Activated CD4-positive, alpha-beta T cell treated with anti-CD3 and anti-CD28 coated beads, Interleukin-10, Interleukin-2, amounts not matched to agents 100 ng/mL and 50 ng/mL, durations not matched to agents 16 hours and 8 hours (primary cell): ENCODE measurements at regions not wholly inside any gene's neighbourhood (a gene's known extent, or its start where the extent isn't known, plus 50 kb on each side); places are given as distances from the start of the nearest gene placed in this dataset.
"Not testable (repeated sequence)": the region's sequence is repeated elsewhere in the genome, so short reads cannot be mapped to it uniquely, and the experiment has no call there.

ENCODE experiments used
- DNase-seq: peaks from one replicate; pipeline ENCODE4 v3.0.0-alpha.2; 2020

DNA sequence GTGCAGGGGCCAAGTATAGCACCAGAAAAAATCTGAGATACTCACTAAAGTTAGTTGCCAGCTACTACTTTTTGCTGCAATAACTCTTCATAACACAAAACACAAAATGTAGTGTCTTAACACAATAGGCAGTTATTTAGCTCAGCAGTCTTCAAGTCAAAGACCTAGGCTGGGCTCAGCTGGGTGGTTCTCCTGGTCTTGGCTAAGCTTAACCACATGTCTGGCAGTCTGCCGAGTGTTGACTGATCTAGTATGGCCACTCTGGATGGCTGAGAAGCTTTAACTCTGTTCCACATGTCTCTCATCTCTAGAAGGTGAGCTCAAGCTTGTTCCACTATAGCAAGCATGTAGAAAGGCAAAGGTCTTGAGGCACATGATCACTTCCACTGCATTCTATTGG, 451.6 kb downstream of the SOX11 start:
- DNase-seq = no peak

DNA sequence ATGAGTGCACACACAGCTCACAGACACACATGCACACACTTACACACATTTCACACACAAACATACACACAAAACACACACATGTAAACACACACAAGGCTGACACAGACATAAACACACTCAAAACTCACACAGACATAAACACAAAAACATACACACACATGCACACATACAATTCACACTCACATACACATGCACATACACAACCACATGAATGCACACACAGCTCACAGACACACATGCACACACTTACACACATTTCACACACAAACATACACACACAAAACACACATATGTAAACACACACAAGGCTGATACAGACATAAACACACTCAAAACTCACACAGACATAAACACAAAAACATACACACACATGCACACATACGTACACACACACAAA, 455.0 kb downstream of the SOX11 start:
- not testable (repeated sequence) for DNase-seq

DNA sequence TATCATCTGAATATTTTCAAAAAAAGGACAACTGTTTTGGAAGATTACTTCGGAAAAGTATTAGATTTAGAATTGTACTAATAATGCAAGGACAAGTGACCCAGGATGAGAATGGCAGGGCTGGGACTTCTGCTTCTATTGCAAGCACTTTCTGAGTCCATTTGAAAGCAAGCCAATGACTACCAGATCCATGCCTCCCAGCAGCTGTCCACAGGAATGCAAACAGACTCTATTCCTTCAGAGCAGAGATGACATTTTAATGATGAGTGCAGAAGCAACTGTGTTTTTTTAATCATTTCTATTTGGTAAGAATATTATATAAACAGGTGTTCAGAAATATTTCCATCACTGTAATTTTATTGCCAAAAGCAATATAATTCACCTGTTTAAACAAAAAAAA, 456.7 kb downstream of the SOX11 start:
- DNase-seq = no peak

GRCh38 chr2:6159606-6160005, 467.4 kb downstream of the SOX11 start:
- DNase-seq = no peak

GRCh38 chr2:6163932-6164331, 471.7 kb downstream of the SOX11 start:
- no peak for DNase-seq

DNA sequence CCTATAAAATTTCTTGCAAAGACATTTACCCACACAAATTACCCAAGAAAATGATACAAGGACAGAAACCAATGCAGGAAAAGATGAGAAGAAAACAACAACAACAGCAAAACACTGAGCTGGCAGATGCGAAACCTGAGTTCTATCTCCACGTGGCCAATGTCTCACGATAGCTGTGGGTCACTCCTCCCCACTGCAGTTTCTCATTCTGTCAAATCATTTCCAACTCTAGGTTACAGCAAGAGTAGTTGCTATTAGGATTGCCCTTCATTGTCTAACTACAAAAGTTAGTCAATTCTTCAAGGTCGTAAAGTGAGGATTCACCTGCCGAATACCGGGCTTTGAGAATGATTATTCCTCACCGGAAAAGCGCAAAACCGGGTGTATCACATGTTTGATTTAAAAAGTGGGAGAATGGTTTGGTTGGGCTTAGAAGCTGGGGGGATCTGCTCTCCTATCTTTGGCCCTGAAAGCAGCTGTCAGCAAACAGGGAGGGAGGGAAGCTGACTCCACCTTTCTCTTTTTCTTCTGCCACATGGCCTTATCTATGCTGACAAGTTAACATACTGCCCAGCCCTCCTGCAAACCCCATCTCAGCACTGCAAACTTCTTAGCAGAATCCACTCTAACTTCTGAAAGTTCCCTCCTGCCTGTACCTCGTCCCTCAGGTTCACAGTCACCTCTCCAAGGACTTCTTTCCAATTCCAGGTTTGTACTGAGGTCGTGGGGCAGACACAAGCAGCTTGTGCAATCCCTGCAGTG, 473.0 kb downstream of the SOX11 start:
- no peak for DNase-seq

DNA sequence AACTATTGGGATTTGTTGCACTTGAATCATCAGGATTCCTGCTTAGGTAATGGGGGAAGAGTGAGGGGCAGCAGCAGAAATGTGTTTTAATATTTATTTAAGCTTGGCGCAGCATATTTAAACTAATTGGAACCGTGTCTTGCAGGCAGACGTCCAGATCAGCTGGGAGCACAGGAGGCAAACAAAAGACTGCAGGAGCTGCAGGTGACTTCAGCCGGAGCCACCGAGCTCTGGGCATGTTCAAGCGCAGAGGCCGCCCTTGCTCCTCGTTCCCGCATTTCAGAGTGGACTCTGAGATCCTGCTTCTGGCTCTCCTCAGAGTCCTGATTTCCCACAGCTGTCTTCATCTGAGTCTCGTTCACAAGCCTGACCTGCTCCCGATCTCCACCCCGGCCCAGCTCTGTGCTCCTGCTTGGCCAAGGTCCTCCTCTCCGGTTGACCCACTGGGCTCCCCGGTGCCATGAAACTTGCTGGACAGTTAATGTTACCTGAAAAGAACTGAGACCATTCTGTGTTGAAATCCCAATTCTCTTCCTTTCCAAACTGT, 475.5 kb downstream of the SOX11 start:
- no peak for DNase-seq

DNA sequence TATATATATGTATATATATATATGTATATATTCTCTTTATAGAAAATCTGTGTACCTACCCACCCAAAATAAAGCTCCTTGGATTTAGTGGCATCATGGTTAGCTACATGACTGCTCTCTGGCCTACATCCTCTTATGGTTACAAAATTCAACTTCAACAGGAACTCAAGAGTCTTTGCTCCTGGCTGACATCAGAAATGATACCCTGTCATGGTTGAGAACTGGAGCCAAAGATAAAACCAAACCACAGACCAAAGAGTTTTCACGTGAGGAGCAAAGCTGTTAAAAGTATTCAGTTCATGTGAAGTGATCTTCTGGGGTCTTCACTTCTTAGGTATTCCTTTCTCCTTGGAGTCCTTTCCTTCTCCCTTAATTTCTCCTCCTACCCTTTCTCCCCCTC, 476.3 kb downstream of the SOX11 start:
- no peak for DNase-seq

- DNase-seq = no peak
Measured at GRCh38 chr2:6171294-6171693, 479.1 kb downstream of the SOX11 start.

GRCh38 chr2:6177811-6178210, 485.6 kb downstream of the SOX11 start:
- DNase-seq = no peak

DNA sequence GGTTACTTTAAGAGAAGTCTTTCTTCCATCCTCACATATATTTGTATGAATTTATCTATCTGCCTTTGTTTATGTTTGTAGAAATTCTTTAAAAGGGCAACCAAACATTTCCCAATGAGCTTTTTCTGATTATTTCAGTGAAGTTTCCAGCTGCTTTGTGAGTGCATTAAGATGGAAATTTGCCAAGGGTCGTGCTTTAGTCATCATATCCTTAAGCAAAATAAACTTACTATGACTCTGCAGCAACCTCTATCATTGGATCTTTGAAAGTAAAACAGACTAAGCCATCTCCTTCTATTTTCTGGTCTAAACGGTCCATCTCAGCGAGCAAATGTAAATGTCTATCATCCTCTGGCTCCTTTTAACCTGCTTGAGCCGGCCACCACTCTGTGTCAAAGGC, 489.3 kb downstream of the SOX11 start:
- DNase-seq = no peak

DNA sequence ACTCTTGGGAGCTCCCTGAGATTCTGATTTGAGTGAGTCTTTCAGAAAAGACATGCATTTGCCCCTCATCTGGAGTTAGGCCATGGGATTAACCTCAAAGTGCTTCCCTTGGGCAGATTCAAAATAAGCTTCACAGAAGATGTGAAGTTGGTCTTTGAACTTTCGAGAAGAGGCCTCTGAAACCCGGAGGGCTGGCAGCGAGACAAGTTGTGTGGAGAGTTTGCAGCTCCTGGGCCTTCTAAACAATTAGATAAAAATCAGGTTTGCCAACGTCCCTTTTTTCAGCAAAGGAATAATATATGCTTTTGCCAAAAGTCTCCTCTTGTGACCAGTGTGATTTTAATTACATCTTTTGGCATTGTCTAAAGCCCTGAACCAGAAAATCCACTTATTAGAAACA, 489.7 kb downstream of the SOX11 start:
- DNase-seq = no peak

DNA sequence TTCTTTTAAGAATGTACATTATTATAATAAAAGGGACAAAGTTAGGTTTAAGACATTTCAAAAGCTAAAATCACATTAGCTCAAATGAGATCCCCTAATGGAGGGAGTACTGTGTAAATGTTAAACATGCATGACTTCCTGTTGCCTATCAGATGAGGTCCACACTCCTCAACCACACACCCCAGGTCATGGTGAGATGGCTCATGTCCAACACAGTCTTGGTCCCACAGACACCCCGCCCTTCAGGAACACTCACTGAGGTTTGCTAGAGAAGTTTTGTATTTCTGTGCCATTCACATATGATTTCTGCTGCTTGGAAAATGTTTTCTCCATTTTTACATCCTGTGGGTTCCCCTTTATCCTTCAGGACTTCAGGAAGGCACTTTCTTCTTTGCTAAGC, 491.0 kb downstream of the SOX11 start:
- DNase-seq = no peak

DNA sequence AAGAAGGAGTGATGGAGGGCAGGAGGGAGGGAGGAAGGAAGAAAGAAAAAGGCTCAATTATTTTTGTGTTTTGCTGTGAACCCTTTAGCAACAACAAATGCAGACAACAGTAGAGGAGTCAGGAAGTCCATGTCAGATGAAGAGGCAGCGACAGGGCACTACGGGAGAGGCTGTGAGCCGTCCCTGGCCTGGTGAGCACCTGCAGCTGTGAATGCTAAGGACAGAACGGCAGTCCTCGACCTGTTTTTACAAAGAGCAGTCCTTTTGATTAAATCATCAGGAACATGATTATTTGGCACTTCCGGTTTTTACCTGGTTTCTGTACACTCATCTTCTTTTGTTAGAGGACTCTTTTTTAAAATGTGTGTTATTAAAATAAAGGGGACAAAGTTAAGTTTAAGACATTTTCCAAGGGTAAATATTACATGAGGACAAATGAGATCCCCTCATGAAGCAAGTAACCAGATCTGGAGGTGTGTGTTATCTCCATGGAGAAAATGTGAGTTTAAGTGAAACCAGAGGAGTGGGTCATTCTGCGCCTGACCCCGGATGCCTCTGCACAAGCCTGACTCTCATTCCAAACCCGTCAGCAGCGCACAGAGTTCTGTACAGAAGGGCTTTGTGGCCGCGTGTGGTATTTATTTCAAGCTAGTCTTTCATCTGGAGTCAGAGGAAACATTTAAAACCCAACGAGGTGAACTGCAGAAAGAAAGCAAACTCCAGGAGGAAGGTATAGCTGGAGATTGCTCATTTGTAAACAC, 492.5 kb downstream of the SOX11 start:
- no peak for DNase-seq

DNA sequence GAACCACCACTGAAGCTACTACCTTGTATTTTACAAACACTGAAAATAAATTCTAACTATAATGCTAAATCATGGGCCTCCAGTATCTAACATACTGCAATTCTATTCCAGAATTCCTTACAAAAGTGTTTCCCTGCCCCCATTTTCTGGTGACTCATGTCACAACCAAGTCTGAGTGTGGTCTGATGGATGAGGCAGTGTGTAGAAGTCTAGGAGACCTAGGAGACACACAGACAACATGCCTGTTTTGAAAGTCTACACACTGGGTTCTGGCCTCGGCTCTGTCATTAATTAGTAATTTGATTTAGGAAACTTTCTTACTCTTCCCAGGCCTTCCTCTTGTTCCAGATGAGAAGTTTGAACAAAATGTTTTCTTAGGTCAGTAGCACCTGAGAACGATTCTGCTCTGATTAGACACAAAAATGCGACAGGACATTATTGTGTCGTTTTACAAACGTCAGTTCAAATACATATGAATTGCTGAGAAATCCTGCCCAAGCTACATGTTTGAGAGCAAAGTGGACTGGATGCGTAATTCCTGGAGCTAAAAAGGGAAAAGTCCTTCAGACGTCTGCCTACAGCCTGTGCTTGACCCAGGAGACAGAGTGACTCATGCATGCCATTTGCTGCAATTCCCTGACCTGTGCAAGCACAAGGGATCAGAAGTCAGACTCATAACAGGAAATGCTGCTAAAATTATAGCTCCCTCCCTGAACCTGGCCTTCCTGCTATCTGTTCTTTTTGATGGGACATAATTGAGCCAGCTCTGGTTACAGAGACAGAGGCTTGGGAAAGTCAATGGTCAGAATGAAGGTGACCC, 494.4 kb downstream of the SOX11 start:
- no peak for DNase-seq

DNA sequence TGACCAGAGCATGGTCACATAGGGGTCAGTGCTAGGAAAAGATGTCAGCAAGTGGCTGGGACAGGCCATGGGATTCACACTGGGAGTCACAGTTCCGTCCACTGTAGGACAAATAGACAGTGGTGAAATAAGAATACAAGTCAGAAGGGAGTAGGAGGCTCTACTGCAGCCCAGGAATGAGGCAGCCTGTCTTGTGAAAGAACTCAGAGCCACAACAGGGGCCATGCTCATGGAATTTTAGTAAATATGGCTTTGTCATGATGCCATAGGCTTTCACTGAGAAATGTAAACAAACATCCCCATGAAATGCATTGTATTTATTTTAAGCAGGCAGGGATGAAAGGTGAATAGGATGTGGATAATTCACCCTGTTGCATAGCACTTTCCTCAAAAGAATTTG, 504.3 kb downstream of the SOX11 start:
- DNase-seq = no peak

GRCh38 chr2:6198370-6198919, 506.3 kb downstream of the SOX11 start:
- DNase-seq = not testable (repeated sequence)

- DNase-seq = no peak
Measured at GRCh38 chr2:6202756-6203155, 510.6 kb downstream of the SOX11 start.

DNA sequence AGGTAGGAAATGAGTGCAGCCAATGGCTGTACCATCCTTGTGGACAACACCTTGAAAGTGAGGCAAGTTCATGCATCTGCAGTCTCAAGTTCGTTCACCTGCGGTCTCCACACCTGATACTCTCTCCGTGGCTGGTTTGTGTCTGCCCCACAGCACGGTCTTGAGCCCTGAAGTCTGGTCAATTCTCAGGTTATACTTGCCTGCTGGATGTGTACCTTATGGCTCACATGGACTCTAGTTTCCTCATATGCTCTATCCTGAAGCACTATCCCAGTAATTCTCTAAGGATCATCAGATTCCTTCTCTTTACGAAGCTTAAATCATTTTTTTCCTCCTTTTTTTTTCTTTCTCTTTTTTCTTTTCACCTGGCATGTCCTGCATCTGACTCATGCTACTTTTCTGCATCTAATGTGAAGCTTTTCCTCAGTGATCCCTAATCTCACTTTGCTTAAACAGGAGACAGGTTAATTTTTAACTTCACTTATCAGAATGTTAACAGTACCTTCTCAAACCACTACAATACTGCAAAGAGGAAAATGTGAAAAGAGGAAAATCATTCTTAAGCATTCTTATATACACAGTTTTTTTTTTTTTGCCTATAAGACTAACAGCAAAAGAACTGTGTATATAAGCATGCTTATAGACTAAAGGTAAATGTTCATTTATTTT, 511.2 kb downstream of the SOX11 start:
- DNase-seq = no peak

GRCh38 chr2:6206882-6207281, 514.7 kb downstream of the SOX11 start:
- DNase-seq = no peak

DNA sequence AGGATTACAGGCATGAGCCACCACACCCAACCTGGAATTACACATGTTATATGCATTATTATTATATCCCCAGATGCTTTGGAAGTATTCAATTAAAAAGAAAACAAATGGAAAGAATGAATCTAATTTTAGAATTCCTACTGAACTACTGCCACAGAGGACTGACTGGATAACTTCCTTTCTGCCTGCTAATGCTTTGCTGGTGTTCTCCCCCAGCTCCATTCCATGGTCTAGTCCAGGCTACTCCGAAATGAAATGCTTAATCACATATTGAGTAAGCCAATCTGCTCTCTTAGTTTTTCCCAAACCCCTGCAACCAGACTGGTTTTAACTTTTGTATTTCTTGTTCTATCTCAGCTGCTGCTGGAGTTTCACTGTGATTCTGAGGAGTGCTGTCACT, 519.1 kb downstream of the SOX11 start:
- DNase-seq = no peak

DNA sequence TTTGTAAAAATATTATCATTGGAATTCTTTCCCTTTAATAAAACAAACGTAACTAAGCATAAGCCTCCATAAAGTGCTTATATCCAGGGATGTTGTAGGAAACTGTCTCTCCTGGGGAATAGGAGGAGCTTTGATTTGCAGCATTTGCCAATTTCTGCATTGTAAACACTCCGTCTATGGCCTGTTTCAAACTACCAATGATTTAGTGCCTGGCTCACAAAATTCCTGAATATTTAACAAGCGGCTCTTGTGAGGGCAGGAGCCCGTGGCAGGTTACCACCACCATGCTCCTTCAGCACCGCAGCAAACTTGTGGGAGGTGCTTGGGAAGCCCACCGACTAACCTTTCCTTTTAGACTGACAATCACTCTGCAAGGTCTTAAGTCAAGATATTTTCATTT, 520.3 kb downstream of the SOX11 start:
- no peak for DNase-seq
